ENCODE measurements at regions not wholly inside any gene's neighbourhood (a gene's known extent, or its start where the extent isn't known, plus 50 kb on each side); places are given as distances from the start of the nearest gene placed in this dataset.
"Not testable (repeated sequence)": the region's sequence is repeated elsewhere in the genome, so short reads cannot be mapped to it uniquely, and the experiment has no call there.

GRCh38 chr1:79702336-79702999 is 695.9 kb upstream of the ADGRL4 start:
- TF ChIP-seq EZH2 (IDR thresholded peaks at IDR 0.05); POLR2AphosphoS5 (IDR thresholded peaks at IDR 0.05; ENCODE audit: borderline replicate concordance, low read depth, low read length); FOXP2 (optimal IDR thresholded peaks at IDR 0.05; ENCODE audit: control extremely low read depth, extremely low read length, insufficient read depth): not testable (repeated sequence)

Data from SK-N-MC (cell line).